ENCODE measurements at regions not wholly inside any gene's neighbourhood (a gene's known extent, or its start where the extent isn't known, plus 50 kb on each side); places are given as distances from the start of the nearest gene placed in this dataset.

- in situ Hi-C loops (cut with MboI; ENCODE audit: low sequenced_read_pairs) (no loop called here), dilution Hi-C loops (cut with HindIII; ENCODE audit: low sequenced_read_pairs, unreplicated experiment) (no loop called here), intact Hi-C loops (cut with micrococcal nuclease) (no loop called here)
- H2AK5ac ChIP-seq (ENCODE audit: low read depth, low read length): no peak overlapping the region
- CTCF ChIA-PET: no interaction called here
- no peak overlapping the region for H3K27ac ChIP-seq (ENCODE audit: insufficient read depth, low read length)
- no peak overlapping the region for H4K8ac ChIP-seq (ENCODE audit: low read depth in 2 of 2, low read length in 2 of 2)
- no peak overlapping the region for H3K9ac ChIP-seq (ENCODE audit: low read depth, low read length)
- H2BK15ac ChIP-seq (ENCODE audit: low read depth, low read length): no peak overlapping the region
- H3K27me3 ChIP-seq (ENCODE audit: control insufficient read depth, insufficient read depth, low read length): no peaks in the 10 kb centered on the region
- no peaks in the 10 kb centered on the region for H4K20me1 ChIP-seq (ENCODE audit: insufficient read depth, low read length)
- no peak overlapping the region for H4K5ac ChIP-seq (ENCODE audit: low read depth, low read length)
- no TSS peak for BruUV-seq (replicated peaks)
- no peaks in the 10 kb centered on the region for H3K79me1 ChIP-seq (ENCODE audit: low read depth in 1 of 2, low read length in 2 of 2)
- no peak overlapping the region for H3K14ac ChIP-seq (replicated peaks; ENCODE audit: low read depth, low read length)
- H3K18ac ChIP-seq (ENCODE audit: low read depth, low read length): no peak overlapping the region
- H4K91ac ChIP-seq (ENCODE audit: insufficient read depth, low read depth, low read length): no peak overlapping the region
- H3K9me3 ChIP-seq (ENCODE audit: control insufficient read depth, insufficient read depth, low read length): peaks cover 64% of the 10 kb centered on the region
- no peak overlapping the region for H2AK9ac ChIP-seq (replicated peaks; ENCODE audit: low read depth, low read length, poor library complexity)
- H3K56ac ChIP-seq (ENCODE audit: extremely low read depth, insufficient read depth, low read length): no peak overlapping the region
- no peak overlapping the region for H2BK5ac ChIP-seq (ENCODE audit: low read depth, low read length, poor library complexity, severe bottlenecking)
- no peak for DNase-seq
- POLR2A ChIA-PET (ENCODE audit: unreplicated experiment): no interaction called here
- H3K4me2 ChIP-seq (ENCODE audit: low read depth, low read length): no peak overlapping the region
- no peaks in the 10 kb centered on the region for H3K4me1 ChIP-seq (ENCODE audit: control insufficient read depth, insufficient read depth, low read length)
- H3K4me3 ChIP-seq (ENCODE audit: insufficient read depth, low read depth, low read length): no peak overlapping the region
- H2AFZ ChIP-seq (replicated peaks; ENCODE audit: low read length, poor library complexity): no peak overlapping the region
- TF ChIP-seq RCOR1 (IDR thresholded peaks at IDR 0.05; ENCODE audit: insufficient replicate concordance, low read length): no peak
- TF ChIP-seq, protein P1, sequence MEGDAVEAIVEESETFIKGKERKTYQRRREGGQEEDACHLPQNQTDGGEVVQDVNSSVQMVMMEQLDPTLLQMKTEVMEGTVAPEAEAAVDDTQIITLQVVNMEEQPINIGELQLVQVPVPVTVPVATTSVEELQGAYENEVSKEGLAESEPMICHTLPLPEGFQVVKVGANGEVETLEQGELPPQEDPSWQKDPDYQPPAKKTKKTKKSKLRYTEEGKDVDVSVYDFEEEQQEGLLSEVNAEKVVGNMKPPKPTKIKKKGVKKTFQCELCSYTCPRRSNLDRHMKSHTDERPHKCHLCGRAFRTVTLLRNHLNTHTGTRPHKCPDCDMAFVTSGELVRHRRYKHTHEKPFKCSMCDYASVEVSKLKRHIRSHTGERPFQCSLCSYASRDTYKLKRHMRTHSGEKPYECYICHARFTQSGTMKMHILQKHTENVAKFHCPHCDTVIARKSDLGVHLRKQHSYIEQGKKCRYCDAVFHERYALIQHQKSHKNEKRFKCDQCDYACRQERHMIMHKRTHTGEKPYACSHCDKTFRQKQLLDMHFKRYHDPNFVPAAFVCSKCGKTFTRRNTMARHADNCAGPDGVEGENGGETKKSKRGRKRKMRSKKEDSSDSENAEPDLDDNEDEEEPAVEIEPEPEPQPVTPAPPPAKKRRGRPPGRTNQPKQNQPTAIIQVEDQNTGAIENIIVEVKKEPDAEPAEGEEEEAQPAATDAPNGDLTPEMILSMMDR (conservative IDR thresholded peaks at IDR 0.05; ENCODE audit: low read depth, low read length): no peak
- H3K23ac ChIP-seq (ENCODE audit: low read depth, low read length): no peak overlapping the region
- H2BK20ac ChIP-seq (ENCODE audit: low read depth, low read length): no peak overlapping the region
- no peak for ATAC-seq (ENCODE audit: low read depth)
- H3K36me3 ChIP-seq (ENCODE audit: control insufficient read depth, insufficient read depth, low read length): no peaks in the 10 kb centered on the region
- H3K4ac ChIP-seq (ENCODE audit: low read depth, low read length): no peak overlapping the region
- 57% methylated on average over 5 of the region's 22 CpGs; no CpG with 5 or more reads in 1 of the 2 experiments for WGBS, 2 experiments (ENCODE audit: extremely low coverage in 2 of 2, insufficient read length in 1 of 2)
- no peak overlapping the region for H2BK120ac ChIP-seq (ENCODE audit: low read depth, low read length)
- no peaks in the 10 kb centered on the region for H3K9me1 ChIP-seq (ENCODE audit: insufficient read depth, low read length)
Measured at GRCh38 chr1:4486408-4487120, 167.8 kb upstream of the AJAP1 start.
